GM18873 (cell line): ENCODE measurements at regions not wholly inside any gene's neighbourhood (a gene's known extent, or its start where the extent isn't known, plus 50 kb on each side); places are given as distances from the start of the nearest gene placed in this dataset.

ENCODE experiments used
- ATAC-seq: cut with Tn5 transposase; IDR thresholded peaks from one replicate; pipeline ENCODE4 v1.9.1; 2021; ENCODE audit warnings: mild to moderate bottlenecking, moderate library complexity, moderate number of reproducible peaks; ENCODE audit not compliant: unreplicated experiment, low FRiP score

GRCh38 chr7:33841031-33841430 is 64.3 kb upstream of the BMPER start:
- ATAC-seq, result no peak

GRCh38 chr7:33841705-33842129 is 63.6 kb upstream of the BMPER start:
- ATAC-seq, result no peak

GRCh38 chr7:33842150-33842549 is 63.2 kb upstream of the BMPER start:
- ATAC-seq, result no peak

GRCh38 chr7:33845991-33846509 is 59.3 kb upstream of the BMPER start:
- ATAC-seq, result no peak

GRCh38 chr7:33849004-33849403 is 56.3 kb upstream of the BMPER start:
- no peak for ATAC-seq

GRCh38 chr7:33849971-33850559 is 55.3 kb upstream of the BMPER start:
- ATAC-seq, result no peak

- ATAC-seq, result no peak
These were observed 54.6 kb upstream of the BMPER start for GRCh38 chr7:33850768-33851167.

GRCh38 chr7:33852838-33853237 is 52.5 kb upstream of the BMPER start:
- ATAC-seq, result no peak

GRCh38 chr7:33853361-33854062 is 51.8 kb upstream of the BMPER start:
- ATAC-seq, result no peak

GRCh38 chr7:33854178-33854577 is 51.2 kb upstream of the BMPER start:
- no peak for ATAC-seq

GRCh38 chr7:33854801-33855350 is 50.5 kb upstream of the BMPER start:
- no peak for ATAC-seq
